Stimulated activated CD4-positive, alpha-beta T cell treated with anti-CD3 and anti-CD28 coated beads, Interleukin-15, amount 100 ng/mL, for 1 hour (primary cell): ENCODE measurements at regions not wholly inside any gene's neighbourhood (a gene's known extent, or its start where the extent isn't known, plus 50 kb on each side); places are given as distances from the start of the nearest gene placed in this dataset.
"Not testable (repeated sequence)": the region's sequence is repeated elsewhere in the genome, so short reads cannot be mapped to it uniquely, and the experiment has no call there.

Experiments
- DNase-seq, 2 donors: peaks; one replicate each; pipeline ENCODE4 v3.0.0-alpha.2; 2020; ENCODE audit warnings: low read depth in 1 of 2, low spot score in 1 of 2

DNA sequence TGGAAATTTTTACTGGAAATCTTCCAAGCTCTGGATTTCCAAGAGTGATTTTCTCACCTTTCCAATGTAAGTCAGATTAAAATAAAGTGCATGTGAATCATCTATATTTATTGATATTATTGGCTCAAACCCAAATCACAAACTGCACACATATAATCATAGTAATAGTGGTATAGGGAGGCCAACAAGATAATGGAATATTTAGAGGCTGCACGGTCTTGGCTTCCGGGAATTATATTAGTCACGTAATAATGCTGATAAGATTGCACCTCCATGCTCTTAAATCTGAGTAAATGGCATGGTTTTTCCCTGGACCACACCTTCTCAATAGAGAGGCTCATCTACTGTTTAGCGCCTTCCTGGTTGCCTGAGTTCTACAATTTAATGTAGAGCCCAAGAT is 567.1 kb upstream of the NR2F2 start:
- DNase-seq, result no peak

DNA sequence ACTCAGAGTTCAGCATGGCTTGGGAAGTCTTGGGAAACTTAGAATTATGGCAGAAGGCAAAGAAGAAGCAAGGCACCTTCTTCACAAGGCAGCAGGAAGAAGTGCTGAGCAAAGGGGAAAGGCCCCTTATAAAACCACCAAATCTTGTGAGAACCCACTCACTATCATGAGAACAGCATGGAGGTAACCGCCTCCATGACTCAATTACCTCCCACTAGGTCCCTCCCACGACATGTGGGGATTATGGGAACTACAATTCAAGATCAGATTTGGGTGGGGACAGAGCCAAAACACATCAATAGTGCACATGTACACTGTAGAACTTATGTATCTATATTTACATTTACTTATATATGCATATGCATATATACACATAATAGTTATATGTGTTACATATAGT is 565.3 kb upstream of the NR2F2 start:
- no peak for DNase-seq

- no peak for DNase-seq
Measured at GRCh38 chr15:95770196-95770595, 560.3 kb upstream of the NR2F2 start.

DNA sequence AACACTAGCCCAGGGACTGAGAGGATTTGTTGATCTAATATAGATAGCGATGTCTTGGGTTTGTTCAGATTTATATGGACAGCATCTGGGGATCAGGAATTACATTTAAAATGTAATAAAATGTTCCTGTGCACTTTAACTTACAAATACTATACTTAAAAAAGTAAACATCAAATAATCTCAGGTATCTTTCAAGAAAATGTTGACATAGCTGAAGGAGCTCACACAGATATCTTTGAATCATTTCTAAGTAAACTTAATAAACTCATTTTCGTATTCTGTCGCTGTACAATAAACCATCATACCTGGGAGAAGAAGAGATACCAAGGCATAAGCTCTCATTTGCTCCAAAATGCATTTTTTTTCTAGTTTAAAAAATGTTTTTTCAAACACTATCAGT is 557.5 kb upstream of the NR2F2 start:
- DNase-seq, result no peak

DNA sequence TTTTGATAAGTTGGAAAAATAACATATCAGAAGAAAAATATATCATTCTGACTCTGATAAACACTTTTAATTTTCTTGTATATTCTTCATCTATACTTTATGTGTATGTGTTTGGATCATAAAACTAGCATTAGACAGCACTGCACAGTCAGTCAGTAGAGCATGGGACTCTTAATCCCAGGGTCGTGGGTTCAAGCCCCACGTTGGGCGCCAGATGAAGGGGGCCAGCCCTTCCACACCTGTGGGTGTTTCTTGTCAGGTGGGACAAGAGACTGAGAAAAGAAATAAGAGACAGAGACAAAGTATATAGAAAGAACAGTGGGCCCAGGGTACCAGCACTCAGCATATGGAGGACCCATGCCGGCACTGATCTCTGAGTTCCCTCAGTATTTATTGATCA is 546.0 kb upstream of the NR2F2 start:
- DNase-seq, result no peak

GRCh38 chr15:95785276-95785675 is 545.2 kb upstream of the NR2F2 start:
- not testable (repeated sequence) for DNase-seq

GRCh38 chr15:95793231-95793630 is 537.3 kb upstream of the NR2F2 start:
- DNase-seq, result no peak

GRCh38 chr15:95795386-95795785 is 535.1 kb upstream of the NR2F2 start:
- no peak for DNase-seq

GRCh38 chr15:95799286-95800200 is 531.0 kb upstream of the NR2F2 start:
- DNase-seq, result no peak

DNA sequence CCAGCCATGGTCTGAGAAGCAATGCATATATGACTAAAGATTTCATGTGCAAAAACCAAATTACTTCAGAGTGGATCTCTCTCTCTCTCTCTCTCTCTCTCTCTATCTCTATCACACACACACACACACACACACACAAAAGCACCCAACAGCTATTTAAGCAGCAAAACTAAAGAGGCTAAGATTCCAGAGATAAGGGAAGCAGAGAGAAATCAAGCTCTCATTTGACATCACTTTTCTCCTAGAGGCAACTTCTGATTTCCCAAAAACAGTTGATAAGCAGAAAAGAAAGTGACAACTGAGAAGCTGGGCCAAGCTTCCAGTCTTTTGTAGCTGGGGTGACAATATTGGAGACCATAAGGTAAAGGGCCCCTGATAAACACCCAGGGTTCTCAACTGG is 526.0 kb upstream of the NR2F2 start:
- DNase-seq, result no peak

- no peak for DNase-seq
Measured at GRCh38 chr15:95812491-95812890, 518.0 kb upstream of the NR2F2 start.

DNA sequence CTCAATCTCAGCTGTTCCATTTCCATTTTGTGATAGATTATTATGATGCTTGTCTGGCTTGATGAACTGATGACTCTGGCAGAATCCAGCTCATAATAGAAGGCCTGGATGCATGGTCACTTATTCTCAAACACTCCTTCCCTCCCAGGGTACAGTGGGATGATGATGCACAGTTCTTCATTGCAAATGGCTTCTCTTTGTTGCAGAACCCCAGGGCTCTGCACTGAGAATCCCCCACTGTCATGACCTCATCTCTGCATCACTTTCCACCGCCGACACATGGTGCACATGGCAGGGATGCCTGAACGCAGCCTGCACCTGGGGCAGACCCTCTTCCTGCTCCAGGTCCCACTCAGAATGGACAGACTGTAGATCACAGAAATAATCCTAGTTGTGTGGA is 515.6 kb upstream of the NR2F2 start:
- no peak for DNase-seq

- no peak for DNase-seq
Measured at GRCh38 chr15:95816591-95816990, 513.9 kb upstream of the NR2F2 start.

DNA sequence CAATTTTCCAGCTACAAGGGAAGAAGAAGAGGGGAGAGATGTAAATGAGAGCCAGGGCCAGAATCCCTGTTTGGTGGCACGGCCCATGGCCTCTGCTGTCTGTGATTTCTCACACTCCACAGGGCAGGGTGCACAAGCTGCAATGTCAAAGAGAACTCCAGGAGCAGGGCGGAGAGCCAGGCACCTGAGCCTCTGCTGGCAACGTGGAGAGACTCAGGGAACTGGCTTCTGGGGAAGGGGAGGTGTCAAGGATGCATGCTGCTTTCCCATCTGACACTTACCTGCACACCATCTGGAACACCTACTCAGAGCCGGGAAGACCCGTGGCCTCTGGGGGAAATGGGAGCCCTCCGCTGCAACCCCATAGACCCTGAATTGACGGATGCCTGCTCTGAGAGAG is 507.5 kb upstream of the NR2F2 start:
- no peak for DNase-seq

DNA sequence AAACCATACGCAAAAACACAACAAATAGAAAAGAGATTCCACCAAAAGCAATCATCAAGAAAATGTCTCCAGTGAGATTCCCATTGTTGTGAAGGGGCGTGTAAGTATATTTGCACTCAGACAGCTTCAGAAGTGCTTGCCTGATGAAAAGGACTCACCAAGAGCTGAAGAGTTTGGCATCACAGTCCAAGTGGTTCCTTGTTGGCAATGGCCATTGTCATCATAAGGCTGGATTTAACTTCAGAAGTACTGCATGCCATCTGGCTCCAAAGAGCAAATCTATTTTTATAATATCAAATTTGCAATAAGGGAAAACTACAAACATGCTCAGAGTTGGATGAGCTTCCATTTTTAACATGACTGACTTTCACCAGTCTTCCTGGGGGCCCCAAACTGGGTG is 505.3 kb upstream of the NR2F2 start:
- no peak for DNase-seq

- no peak for DNase-seq
Measured at GRCh38 chr15:95825671-95826411, 504.7 kb upstream of the NR2F2 start.

DNA sequence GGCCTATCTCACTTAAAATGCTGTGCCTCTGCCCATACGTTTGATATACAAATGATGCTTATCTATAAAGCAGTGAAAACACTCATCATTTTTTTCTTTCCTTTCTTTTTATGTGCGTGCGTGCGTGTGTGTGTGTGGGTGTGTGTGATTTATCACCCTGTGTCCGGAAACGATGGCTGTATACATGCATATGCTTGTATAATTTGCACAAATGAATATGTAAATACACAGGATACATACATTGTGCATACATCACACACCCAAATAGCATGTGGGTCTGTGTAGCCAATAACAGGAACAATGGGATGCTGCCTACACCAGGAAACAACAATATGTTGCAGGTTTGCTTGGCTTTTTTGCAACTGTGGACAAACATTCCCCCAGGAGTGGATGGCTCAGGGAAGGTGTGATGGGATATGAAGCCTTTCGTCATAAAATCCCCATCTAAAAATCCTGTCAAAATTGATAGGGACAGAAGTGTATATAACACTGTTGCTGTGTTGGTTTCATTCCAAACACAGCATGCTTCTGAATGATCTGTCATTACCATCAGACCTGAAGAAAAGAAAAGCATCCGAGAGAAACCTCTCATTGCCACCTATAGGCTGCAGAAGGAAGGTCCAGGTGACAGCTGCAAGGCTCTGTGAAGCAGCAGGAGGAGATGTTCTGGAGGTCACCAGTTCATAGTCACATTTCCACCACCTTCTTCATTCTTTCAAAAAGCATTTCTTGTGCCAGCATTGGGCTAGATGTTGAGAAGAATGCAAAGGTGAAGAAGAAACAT is 503.9 kb upstream of the NR2F2 start:
- DNase-seq, result no peak

GRCh38 chr15:95829062-95829461 is 501.4 kb upstream of the NR2F2 start:
- no peak for DNase-seq

DNA sequence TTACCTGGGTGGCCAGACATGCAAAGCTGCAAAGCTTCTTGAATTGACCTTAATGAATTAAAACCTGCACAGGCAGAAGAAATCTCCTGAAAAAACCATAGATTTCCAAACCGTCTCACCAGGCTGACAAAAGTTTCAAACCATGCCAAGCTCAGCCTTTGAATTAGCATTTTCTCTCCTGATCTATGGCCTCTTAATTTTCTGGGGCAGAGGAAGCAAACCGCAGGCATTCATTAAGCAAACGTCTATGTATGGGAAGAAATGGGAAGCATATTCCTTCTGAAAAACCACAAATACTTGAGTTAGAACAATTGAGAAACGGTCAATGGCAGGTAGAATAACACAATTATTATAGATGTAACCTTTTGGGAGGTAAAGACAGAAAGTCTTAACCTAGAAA is 500.2 kb upstream of the NR2F2 start:
- no peak for DNase-seq

GRCh38 chr15:95832668-95833067 is 497.8 kb upstream of the NR2F2 start:
- no peak for DNase-seq

DNA sequence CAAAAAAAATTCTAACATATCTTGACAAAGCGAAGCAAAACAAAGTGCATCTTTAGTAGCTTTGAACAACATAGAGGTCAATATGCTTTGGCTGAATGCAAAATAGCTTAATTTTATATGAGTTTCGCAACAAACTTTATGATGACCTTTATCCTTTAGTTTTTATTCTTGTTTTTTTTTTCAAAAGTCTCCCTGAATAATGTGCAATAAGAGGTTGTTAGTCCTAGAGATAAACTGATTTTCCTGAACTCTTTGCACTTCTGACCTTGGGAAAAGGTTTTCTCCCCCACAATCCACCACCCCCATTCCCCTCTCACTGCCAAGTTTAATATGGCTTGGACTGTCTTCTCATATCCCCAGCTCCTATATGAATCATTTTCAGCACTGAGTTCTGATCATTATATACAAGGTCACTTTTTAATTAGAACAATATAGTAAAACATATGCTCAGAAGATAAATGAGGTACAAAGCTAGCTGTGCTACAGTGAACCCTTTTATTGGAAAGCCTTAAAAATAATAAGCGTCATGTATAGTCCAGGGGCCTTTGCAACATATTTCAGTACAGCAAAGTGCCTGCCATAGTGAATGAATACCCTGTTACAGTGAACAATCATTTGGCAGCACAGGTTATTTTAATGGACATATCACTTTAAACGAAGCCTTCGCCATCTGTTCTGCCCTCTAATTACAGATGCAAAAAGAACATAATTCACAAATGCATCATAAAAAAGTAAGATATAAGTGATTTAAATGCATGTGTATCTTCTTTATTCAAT is 496.3 kb upstream of the NR2F2 start:
- no peak for DNase-seq
